Pancreas (tissue), 10 donors: ENCODE measurements at regions not wholly inside any gene's neighbourhood (a gene's known extent, or its start where the extent isn't known, plus 50 kb on each side); places are given as distances from the start of the nearest gene placed in this dataset.

Experiments
- ATAC-seq, 4 donors: fragments of 200-7000 bp; cut with Tn5 transposase; one replicate each; pipeline versions ENCODE4 v1.8.0 to v1.9.1; 2020; ENCODE audit warnings: mild to moderate bottlenecking in 4 of 4, moderate library complexity in 4 of 4
- DNase-seq, 6 donors: peaks; one replicate each; pipeline ENCODE4 v3.0.0-alpha.2; 2020
- FAIRE-seq: peaks from 2 replicates; lab custom pipeline; 2012; peaks lifted over from hg19 to GRCh38; lab: Jason Lieb, UNC
- H3K27ac ChIP-seq, 4 donors: fragments of 200-600 bp; sonication (generic); 1 replicate in 3 of 4; 2 replicates in 1 of 4; pipeline versions ENCODE4 v1.5.0 to v1.8.0; 2020
- H3K27me3 ChIP-seq, 4 donors: fragments of 200-600 bp; one replicate each; pipeline ENCODE4 v1.8.0; 2021
- H3K36me3 ChIP-seq, 3 donors: fragments of 200-600 bp; sonication (generic) in 1 of 3; one replicate each; pipeline versions ENCODE4 v1.5.0 to v1.8.0; 2020 to 2021
- H3K4me1 ChIP-seq, 3 donors: fragments of 200-600 bp; one replicate each; pipeline ENCODE4 v1.8.0; 2021
- H3K4me3 ChIP-seq, 4 donors: fragments of 200-600 bp; sonication (generic) in 2 of 4; one replicate each; pipeline versions ENCODE4 v1.5.0 to v1.8.0; 2020 to 2021
- H3K9me3 ChIP-seq, 4 donors: fragments of 200-600 bp; one replicate each; pipeline ENCODE4 v1.8.0; 2021
- CTCF ChIP-seq, 4 donors: fragments of 200-600 bp; sonication (generic) in 3 of 4; IDR thresholded peaks; one replicate each; pipeline versions ENCODE4 v1.5.0 to v1.8.0; 2021; ENCODE audit warnings: antibody characterized with exemption in 4 of 4
- WGBS, 2 donors: extraction: QIAGEN DNeasy Blood & Tissue Kit; methylation state at CpG; one replicate each; pipeline ENCODE4 v1.1.7; 2013; 5-methylcytosine and 5-hydroxymethylcytosine counted together
- intact Hi-C, 3 donors: fragments of 100-400 bp; cut with DNase I; formaldehyde crosslinking; loops; one replicate each; pipeline versions ENCODE4 v1.11.1 to v1.14.2; 2022
- donor health status: healthy with polysubstance abuse.
- donor health status: DM: no; HTN: no; CAD: no; lungs with moderate emphysema.
- donor health status: DM: no; HTN: no; CAD: no.
- donor health status: control.
- donor health status: control.
- donor health status: Bipolar disorder and iron deficiency.
- donor health status: DM: yes; HTN: yes; CAD: no.
- donor health status: DM: no; HTN: no; CAD: no.
- donor health status: DM: no; HTN: no; CAD: no.
- donor health status: DM: yes; HTN: yes; CAD: no.

GRCh38 chr5:67541875-67542274 lies 345.3 kb upstream of the CD180 start:
- DNase-seq (no peak), FAIRE-seq (no peak), ATAC-seq (no peak)
- intact Hi-C loops, result no loop called here
- Histone ChIP-seq H3K9me3 (no peaks in the 10 kb centered on the region), H3K36me3 (no peaks in the 10 kb centered on the region), H3K4me3 (no peak overlapping the region), H3K4me1 (peaks cover 0 to 2% (median 0%) of the 10 kb centered on the region in 3 donors), H3K27me3 (no peaks in the 10 kb centered on the region), H3K27ac (no peak overlapping the region)
- TF ChIP-seq CTCF (IDR thresholded peaks at IDR 0.05), result no peak
- WGBS, 2 donors, result 89 to 97% methylated on average over 1 of the region's 1 CpG

- no peak for TF ChIP-seq CTCF (IDR thresholded peaks at IDR 0.05)
- no peak overlapping the region for H3K4me3 ChIP-seq
These were observed 342.4 kb upstream of the CD180 start for GRCh38 chr5:67538855-67539506.

GRCh38 chr5:67537439-67538148 lies 341.0 kb upstream of the CD180 start:
- TF ChIP-seq CTCF (IDR thresholded peaks at IDR 0.05), result no peak
- ATAC-seq (no peak), FAIRE-seq (no peak), DNase-seq (no peak)
- Histone ChIP-seq H3K4me1 (peaks cover 0 to 4% (median 0%) of the 10 kb centered on the region in 3 donors), H3K9me3 (no peaks in the 10 kb centered on the region), H3K27ac (no peak overlapping the region), H3K27me3 (no peaks in the 10 kb centered on the region), H3K36me3 (no peaks in the 10 kb centered on the region), H3K4me3 (no peak overlapping the region)
- WGBS, 2 donors, result 82 to 90% methylated on average over 5 of the region's 5 CpGs
- intact Hi-C loops, result no loop called here

More at GRCh38 chr5:67538855-67539506, 342.4 kb upstream of the CD180 start:
- H3K27me3 ChIP-seq, result no peaks in the 10 kb centered on the region
- intact Hi-C loops, result no loop called here
- no peak overlapping the region for H3K27ac ChIP-seq
- ATAC-seq (no peak), DNase-seq (no peak), FAIRE-seq (no peak)
- H3K36me3 ChIP-seq, result no peaks in the 10 kb centered on the region
- H3K4me1 ChIP-seq, result peaks cover 0 to 4% (median 0%) of the 10 kb centered on the region in 3 donors
- H3K9me3 ChIP-seq, result no peaks in the 10 kb centered on the region
- 52 to 54% methylated on average over 2 of the region's 2 CpGs for WGBS, 2 donors

- ATAC-seq (no peak), FAIRE-seq (no peak), DNase-seq (no peak)
- H3K27me3 ChIP-seq, result no peaks in the 10 kb centered on the region
- H3K36me3 ChIP-seq, result no peaks in the 10 kb centered on the region
- TF ChIP-seq CTCF (IDR thresholded peaks at IDR 0.05), result no peak
- intact Hi-C loops, result no loop called here
- H3K27ac ChIP-seq, result no peak overlapping the region
- H3K4me1 ChIP-seq, result peaks cover 0 to 4% (median 0%) of the 10 kb centered on the region in 3 donors
- H3K9me3 ChIP-seq, result no peaks in the 10 kb centered on the region
- WGBS, 2 donors, result 33 to 34% methylated on average over 3 of the region's 3 CpGs
- H3K4me3 ChIP-seq, result no peak overlapping the region
These were observed 340.3 kb upstream of the CD180 start for GRCh38 chr5:67536866-67537265.
